Type B pancreatic cell (in vitro differentiated cells): ENCODE measurements at regions not wholly inside any gene's neighbourhood (a gene's known extent, or its start where the extent isn't known, plus 50 kb on each side); places are given as distances from the start of the nearest gene placed in this dataset.

ENCODE experiments used
- DNase-seq: peaks from one replicate; pipeline ENCODE4 v3.0.0; 2021; ENCODE audit warnings: mixed read lengths; ENCODE audit not compliant: unreplicated experiment; ENCODE audit errors: extremely low spot score
- H3K27ac Mint-ChIP-seq: 2 replicates; pipeline ENCODE4 v1.8.0; 2021; ENCODE audit warnings: mild to moderate bottlenecking, mixed read lengths
- H3K27me3 Mint-ChIP-seq: 2 replicates; pipeline ENCODE4 v1.8.0; 2021; ENCODE audit warnings: mixed read lengths
- H3K36me3 Mint-ChIP-seq: 2 replicates; pipeline ENCODE4 v1.8.0; 2021; ENCODE audit warnings: mixed read lengths
- H3K4me1 Mint-ChIP-seq: one replicate; pipeline ENCODE4 v1.8.0; 2021; ENCODE audit warnings: mixed read lengths; ENCODE audit not compliant: unreplicated experiment
- H3K4me3 Mint-ChIP-seq: 2 replicates; pipeline ENCODE4 v1.8.0; 2021; ENCODE audit warnings: mild to moderate bottlenecking, mixed read lengths
- H3K9me3 Mint-ChIP-seq: 2 replicates; pipeline ENCODE4 v1.8.0; 2021; ENCODE audit warnings: mixed read lengths
- TF ChIP-seq, protein P1 (sequence below): fragments of 200-600 bp; sonication (generic); conservative IDR thresholded peaks from 2 replicates; pipeline ENCODE4 v1.5.0; 2021; ENCODE audit warnings: antibody characterized with exemption, mild to moderate bottlenecking

DNA sequence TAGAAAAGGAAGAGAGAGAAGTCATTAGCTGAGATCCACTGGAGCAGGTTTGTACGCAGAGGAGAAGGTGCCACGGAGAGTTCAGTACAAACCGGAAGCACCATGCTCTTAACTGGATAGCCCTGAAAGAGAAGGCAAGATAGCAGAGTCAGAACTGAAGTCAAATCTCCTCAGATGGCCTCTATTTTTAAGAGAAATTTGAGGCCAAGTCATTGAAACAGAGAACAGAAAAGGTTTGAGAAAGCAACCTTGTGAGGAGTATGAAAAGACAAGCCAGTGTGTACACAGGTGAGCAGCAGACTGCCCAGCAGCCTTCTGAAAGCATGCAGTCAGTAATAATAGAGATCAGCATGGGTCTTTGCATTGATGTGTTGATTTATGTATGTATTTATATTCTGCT is 66.1 kb upstream of the SPRED1 start:
- peaks cover 29% of the 10 kb centered on the region for H3K4me1 Mint-ChIP-seq

DNA sequence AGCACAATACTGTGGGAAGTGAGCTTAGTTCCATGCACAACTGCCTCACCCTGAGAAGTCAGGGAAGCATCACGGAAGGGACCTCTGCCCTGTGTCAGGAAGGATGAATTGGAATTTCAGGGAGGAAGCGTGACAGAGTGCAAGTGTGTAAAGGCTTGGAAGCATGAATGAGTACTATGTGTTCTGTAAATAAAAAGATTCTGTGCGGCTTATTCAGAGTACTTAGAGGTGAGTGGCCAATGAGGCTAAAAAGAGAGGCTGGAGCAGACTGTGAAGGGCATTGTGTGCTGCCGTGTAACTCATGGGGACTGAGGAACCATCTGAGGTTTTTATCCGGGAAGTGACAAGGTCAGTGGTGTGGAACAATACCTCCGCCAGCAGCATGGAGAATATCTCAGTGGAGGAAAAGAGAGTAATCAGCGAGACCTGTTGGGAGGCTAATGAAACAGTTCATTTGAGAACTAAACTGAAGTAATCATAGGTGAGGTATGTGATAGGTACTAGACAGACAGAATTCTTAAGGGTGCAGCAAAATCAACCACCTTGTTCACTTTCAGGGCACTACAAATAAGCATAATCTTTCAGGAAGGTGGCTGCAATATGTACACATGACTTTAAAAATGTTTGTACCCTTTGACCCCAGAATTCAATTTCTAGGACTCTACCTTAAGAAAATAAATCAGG is 64.9 kb upstream of the SPRED1 start:
- TF ChIP-seq, protein P1, sequence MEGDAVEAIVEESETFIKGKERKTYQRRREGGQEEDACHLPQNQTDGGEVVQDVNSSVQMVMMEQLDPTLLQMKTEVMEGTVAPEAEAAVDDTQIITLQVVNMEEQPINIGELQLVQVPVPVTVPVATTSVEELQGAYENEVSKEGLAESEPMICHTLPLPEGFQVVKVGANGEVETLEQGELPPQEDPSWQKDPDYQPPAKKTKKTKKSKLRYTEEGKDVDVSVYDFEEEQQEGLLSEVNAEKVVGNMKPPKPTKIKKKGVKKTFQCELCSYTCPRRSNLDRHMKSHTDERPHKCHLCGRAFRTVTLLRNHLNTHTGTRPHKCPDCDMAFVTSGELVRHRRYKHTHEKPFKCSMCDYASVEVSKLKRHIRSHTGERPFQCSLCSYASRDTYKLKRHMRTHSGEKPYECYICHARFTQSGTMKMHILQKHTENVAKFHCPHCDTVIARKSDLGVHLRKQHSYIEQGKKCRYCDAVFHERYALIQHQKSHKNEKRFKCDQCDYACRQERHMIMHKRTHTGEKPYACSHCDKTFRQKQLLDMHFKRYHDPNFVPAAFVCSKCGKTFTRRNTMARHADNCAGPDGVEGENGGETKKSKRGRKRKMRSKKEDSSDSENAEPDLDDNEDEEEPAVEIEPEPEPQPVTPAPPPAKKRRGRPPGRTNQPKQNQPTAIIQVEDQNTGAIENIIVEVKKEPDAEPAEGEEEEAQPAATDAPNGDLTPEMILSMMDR = no peak
- DNase-seq = no peak
- peaks cover 32% of the 10 kb centered on the region for H3K4me1 Mint-ChIP-seq
- peaks cover 5% of the 10 kb centered on the region for H3K9me3 Mint-ChIP-seq
- no peak overlapping the region for H3K27ac Mint-ChIP-seq
- no peak overlapping the region for H3K4me3 Mint-ChIP-seq
- peaks cover 5% of the 10 kb centered on the region for H3K27me3 Mint-ChIP-seq
- no peaks in the 10 kb centered on the region for H3K36me3 Mint-ChIP-seq

More for the DNA sequence above, 66.1 kb upstream of the SPRED1 start:
- TF ChIP-seq, protein P1 = no peak
- H3K9me3 Mint-ChIP-seq = peaks cover 5% of the 10 kb centered on the region
- no peak for DNase-seq
- H3K27me3 Mint-ChIP-seq = peaks cover 5% of the 10 kb centered on the region
- no peak overlapping the region for H3K27ac Mint-ChIP-seq
- no peak overlapping the region for H3K4me3 Mint-ChIP-seq
- H3K36me3 Mint-ChIP-seq = no peaks in the 10 kb centered on the region

DNA sequence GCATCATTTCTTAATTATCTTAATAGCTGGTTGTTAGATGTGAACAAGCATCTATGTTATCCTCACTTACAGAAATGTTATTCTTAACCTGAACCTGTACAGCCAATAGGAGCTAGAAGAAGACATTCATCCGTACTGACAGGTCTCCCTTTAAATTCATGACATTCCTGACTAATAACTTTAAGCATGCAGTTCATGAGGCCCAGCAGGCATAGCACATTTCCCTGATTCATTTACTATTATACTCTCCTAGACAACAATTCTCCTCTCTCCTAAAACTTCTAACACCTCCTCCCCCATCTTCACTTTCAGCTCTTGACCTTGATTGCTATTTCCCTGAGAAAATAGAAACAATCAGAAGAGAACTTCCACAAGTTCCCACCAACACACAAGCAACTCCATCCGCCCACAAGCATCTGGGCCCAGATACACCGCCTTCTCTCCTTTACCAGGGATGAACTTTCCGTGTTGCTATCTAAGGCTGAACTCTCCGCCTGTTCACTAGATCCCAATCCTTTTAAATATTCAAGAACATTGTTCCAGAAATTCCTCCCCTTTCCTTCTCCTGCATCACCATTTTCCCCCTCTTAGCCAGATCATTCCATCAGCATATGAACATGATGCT is 62.9 kb upstream of the SPRED1 start:
- no peak overlapping the region for H3K27ac Mint-ChIP-seq
- no peak for DNase-seq
- no peak overlapping the region for H3K4me3 Mint-ChIP-seq
- TF ChIP-seq, protein P1 = no peak
- H3K27me3 Mint-ChIP-seq = peaks cover 5% of the 10 kb centered on the region
- peaks cover 32% of the 10 kb centered on the region for H3K4me1 Mint-ChIP-seq
- no peaks in the 10 kb centered on the region for H3K36me3 Mint-ChIP-seq
- peaks cover 5% of the 10 kb centered on the region for H3K9me3 Mint-ChIP-seq

DNA sequence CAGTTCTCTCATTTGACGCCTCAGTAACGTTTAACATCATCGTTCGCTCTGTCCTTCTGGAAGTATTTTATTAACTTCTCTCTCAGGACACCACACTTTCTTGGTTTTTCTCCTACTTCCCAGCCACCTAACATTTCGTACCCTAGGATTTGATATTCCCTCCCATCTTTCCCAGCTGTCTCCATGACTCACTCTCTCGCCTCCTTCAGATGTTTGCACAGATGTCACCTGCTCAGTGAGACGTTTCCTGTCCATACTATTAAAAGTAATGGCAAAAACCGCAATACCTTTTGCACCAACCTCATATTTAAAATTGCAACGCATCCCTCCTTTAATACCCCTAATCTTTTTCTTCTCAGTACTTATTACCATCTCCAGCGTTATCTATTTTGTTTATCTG is 62.1 kb upstream of the SPRED1 start:
- H3K36me3 Mint-ChIP-seq = no peaks in the 10 kb centered on the region
- H3K4me1 Mint-ChIP-seq = peaks cover 32% of the 10 kb centered on the region

DNA sequence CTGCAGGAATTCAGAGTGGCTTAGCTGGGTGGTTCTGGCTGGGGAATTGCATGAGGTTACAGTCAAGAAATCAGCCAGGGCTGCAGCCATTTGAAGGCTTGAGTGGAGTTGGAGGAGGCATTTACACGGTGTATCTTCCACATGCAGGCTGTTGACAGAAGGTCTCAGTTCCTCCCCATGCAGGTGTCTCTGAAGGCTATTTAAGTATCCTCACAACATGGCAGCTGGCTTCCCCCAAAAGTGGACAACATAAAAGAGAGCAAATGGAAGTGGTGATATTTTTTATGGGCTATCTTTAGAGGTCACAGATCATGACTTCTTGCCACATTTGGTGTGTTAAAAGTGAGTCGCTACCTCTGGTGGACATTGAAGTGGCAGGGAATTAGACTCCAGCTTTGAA is 60.1 kb upstream of the SPRED1 start:
- TF ChIP-seq, protein P1 = no peak
- H3K27me3 Mint-ChIP-seq = peaks cover 5% of the 10 kb centered on the region
- DNase-seq = no peak
- peaks cover 30% of the 10 kb centered on the region for H3K4me1 Mint-ChIP-seq
- H3K27ac Mint-ChIP-seq = no peak overlapping the region
- no peaks in the 10 kb centered on the region for H3K36me3 Mint-ChIP-seq
- no peak overlapping the region for H3K4me3 Mint-ChIP-seq
- peaks cover 5% of the 10 kb centered on the region for H3K9me3 Mint-ChIP-seq

More for the DNA sequence above, 62.1 kb upstream of the SPRED1 start:
- Mint-ChIP-seq H3K27me3 (peaks cover 5% of the 10 kb centered on the region), H3K4me3 (no peak overlapping the region), H3K9me3 (peaks cover 5% of the 10 kb centered on the region), H3K27ac (no peak overlapping the region)
- TF ChIP-seq, protein P1 = no peak
- DNase-seq = no peak
